Nephron progenitor cell (in vitro differentiated cells): ENCODE measurements at regions not wholly inside any gene's neighbourhood (a gene's known extent, or its start where the extent isn't known, plus 50 kb on each side); places are given as distances from the start of the nearest gene placed in this dataset.
A peak's percentile ranks its signal among the peaks of the same experiment; 100 is the strongest.

Source experiments
- DNase-seq: peaks from one replicate; pipeline ENCODE4 v3.0.0; 2021
- H3K27ac Mint-ChIP-seq: 2 replicates; pipeline ENCODE4 v1.8.0; 2021; ENCODE audit warnings: mild to moderate bottlenecking, moderate library complexity, mixed read lengths
- H3K27me3 Mint-ChIP-seq: 2 replicates; pipeline ENCODE4 v1.8.0; 2021; ENCODE audit warnings: mild to moderate bottlenecking, low read depth, mixed read lengths; ENCODE audit not compliant: poor library complexity
- H3K36me3 Mint-ChIP-seq: 2 replicates; pipeline ENCODE4 v1.8.0; 2021; ENCODE audit warnings: low read depth, mixed read lengths
- H3K4me1 Mint-ChIP-seq: 2 replicates; pipeline ENCODE4 v1.8.0; 2021; ENCODE audit warnings: mixed read lengths
- H3K4me3 Mint-ChIP-seq: 2 replicates; pipeline ENCODE4 v1.8.0; 2021; ENCODE audit warnings: mild to moderate bottlenecking, moderate library complexity, mixed read lengths
- H3K9me3 Mint-ChIP-seq: 2 replicates; pipeline ENCODE4 v1.8.0; 2021; ENCODE audit warnings: mild to moderate bottlenecking, moderate library complexity, mixed read lengths
- CTCF ChIP-seq: fragments of 200-600 bp; sonication (generic); IDR thresholded peaks from 2 replicates; pipeline ENCODE4 v1.5.0; 2021; ENCODE audit warnings: antibody characterized with exemption

GRCh38 chr2:65786007-65786717 is 353.8 kb upstream of the SPRED2 start:
- Mint-ChIP-seq H3K9me3 (no peaks in the 10 kb centered on the region), H3K27ac (no peak overlapping the region), H3K27me3 (no peaks in the 10 kb centered on the region), H3K4me1 (peaks cover 54% of the 10 kb centered on the region), H3K4me3 (no peak overlapping the region), H3K36me3 (no peaks in the 10 kb centered on the region)
- no peak for TF ChIP-seq CTCF
- DNase-seq, result no peak

GRCh38 chr2:65782996-65783650 is 350.7 kb upstream of the SPRED2 start:
- Mint-ChIP-seq H3K36me3 (no peaks in the 10 kb centered on the region), H3K4me1 (peaks cover 35% of the 10 kb centered on the region), H3K9me3 (peaks cover 3% of the 10 kb centered on the region), H3K4me3 (no peak overlapping the region), H3K27me3 (no peaks in the 10 kb centered on the region), H3K27ac (no peak overlapping the region)
- DNase-seq, result no peak
- TF ChIP-seq CTCF, result no peak

GRCh38 chr2:65782186-65782585 is 349.8 kb upstream of the SPRED2 start:
- Mint-ChIP-seq H3K4me3 (no peak overlapping the region), H3K36me3 (no peaks in the 10 kb centered on the region), H3K27ac (no peak overlapping the region), H3K4me1 (peaks cover 29% of the 10 kb centered on the region), H3K27me3 (no peaks in the 10 kb centered on the region), H3K9me3 (peaks cover 3% of the 10 kb centered on the region)
- TF ChIP-seq CTCF, result no peak
- DNase-seq, result no peak

- Mint-ChIP-seq H3K4me1 (peaks cover 27% of the 10 kb centered on the region), H3K4me3 (no peak overlapping the region), H3K27ac (no peak overlapping the region), H3K36me3 (no peaks in the 10 kb centered on the region), H3K27me3 (no peaks in the 10 kb centered on the region), H3K9me3 (peaks cover 3% of the 10 kb centered on the region)
- TF ChIP-seq CTCF, result no peak
- no peak for DNase-seq
These were observed 349.4 kb upstream of the SPRED2 start for GRCh38 chr2:65781756-65782155.

- no peak overlapping the region for H3K27ac Mint-ChIP-seq
- H3K27me3 Mint-ChIP-seq, result peaks cover 9% of the 10 kb centered on the region
- no peak overlapping the region for H3K4me3 Mint-ChIP-seq
- peaks cover 3% of the 10 kb centered on the region for H3K9me3 Mint-ChIP-seq
- no peaks in the 10 kb centered on the region for H3K36me3 Mint-ChIP-seq
- DNase-seq, result no peak
- no peak for TF ChIP-seq CTCF
- H3K4me1 Mint-ChIP-seq, result peaks cover 9% of the 10 kb centered on the region
These were observed 346.6 kb upstream of the SPRED2 start for GRCh38 chr2:65779021-65779420.

- Mint-ChIP-seq H3K9me3 (peaks cover 3% of the 10 kb centered on the region), H3K36me3 (no peaks in the 10 kb centered on the region), H3K27me3 (peaks cover 9% of the 10 kb centered on the region), H3K27ac (peak overlapping the region; percentile 25), H3K4me1 (peaks cover 9% of the 10 kb centered on the region), H3K4me3 (no peak overlapping the region)
- no peak for DNase-seq
- TF ChIP-seq CTCF, result no peak
These were observed 345.7 kb upstream of the SPRED2 start for GRCh38 chr2:65778137-65778536.
